ENCODE measurements at regions not wholly inside any gene's neighbourhood (a gene's known extent, or its start where the extent isn't known, plus 50 kb on each side); places are given as distances from the start of the nearest gene placed in this dataset.

- TF ChIP-seq POLR2AphosphoS5 (IDR thresholded peaks at IDR 0.05; ENCODE audit: low read depth) (no peak), EZH2 (IDR thresholded peaks at IDR 0.05; ENCODE audit: low read depth, unreplicated experiment) (no peak), CTCF (conservative IDR thresholded peaks at IDR 0.05; ENCODE audit: low read depth in 2 of 2) (no peak), REST (IDR thresholded peaks at IDR 0.05; ENCODE audit: unreplicated experiment) (no peak)
Observed at GRCh38 chr1:187847531-187847930, 1018.8 kb downstream of the PLA2G4A start.

Data from GM23338 (cell line).